ENCODE measurements at regions not wholly inside any gene's neighbourhood (a gene's known extent, or its start where the extent isn't known, plus 50 kb on each side); places are given as distances from the start of the nearest gene placed in this dataset.

DNA sequence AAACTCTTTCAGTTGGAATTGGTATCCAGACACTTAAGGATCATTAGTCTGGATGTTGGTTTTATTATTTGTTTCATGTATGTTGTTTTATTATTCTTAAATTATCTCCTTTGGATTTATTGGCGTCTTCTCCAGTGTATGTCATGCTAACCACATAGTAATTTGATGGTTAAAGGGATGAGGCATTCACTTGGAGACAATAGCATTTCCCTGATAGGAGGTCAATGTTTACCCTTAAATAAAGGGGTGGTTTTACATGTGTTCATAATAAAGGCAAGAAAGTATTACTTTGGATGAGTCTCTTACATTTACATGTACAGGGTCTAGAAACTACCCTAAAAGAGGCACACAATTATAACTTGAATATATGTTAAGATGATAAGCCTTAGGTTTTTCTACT, 51.2 kb upstream of the RNF144B start:
- H3K36me3 ChIP-seq (ENCODE audit: insufficient read depth, low read length, poor library complexity, severe bottlenecking), result no peaks in the 10 kb centered on the region
- no peak overlapping the region for H3K27ac ChIP-seq (ENCODE audit: low read depth, low read length, poor library complexity, severe bottlenecking)
- H3K27me3 ChIP-seq (replicated peaks; ENCODE audit: insufficient read depth, low read depth, low read length, poor library complexity), result no peaks in the 10 kb centered on the region
- BruUV-seq (replicated peaks), result no TSS peak
- no peaks in the 10 kb centered on the region for H3K9me3 ChIP-seq (ENCODE audit: low read depth, low read length, poor library complexity, severe bottlenecking)
- no peak for DNase-seq (ENCODE audit: low spot score)
- no peaks in the 10 kb centered on the region for H3K4me1 ChIP-seq (ENCODE audit: insufficient read depth, low read length, poor library complexity, severe bottlenecking)
- TF ChIP-seq EZH2 (IDR thresholded peaks at IDR 0.05; ENCODE audit: borderline replicate concordance, low read depth, low read length, poor library complexity, severe bottlenecking), result no peak
- H3K4me3 ChIP-seq (ENCODE audit: low read depth, low read length, poor library complexity, severe bottlenecking), result no peak overlapping the region
- POLR2A ChIA-PET (ENCODE audit: low non-redundant PET), result no interaction called here
- intact Hi-C loops (cut with micrococcal nuclease; ENCODE audit: unreplicated experiment), result no loop called here
- CTCF ChIA-PET, result no interaction called here

DNA sequence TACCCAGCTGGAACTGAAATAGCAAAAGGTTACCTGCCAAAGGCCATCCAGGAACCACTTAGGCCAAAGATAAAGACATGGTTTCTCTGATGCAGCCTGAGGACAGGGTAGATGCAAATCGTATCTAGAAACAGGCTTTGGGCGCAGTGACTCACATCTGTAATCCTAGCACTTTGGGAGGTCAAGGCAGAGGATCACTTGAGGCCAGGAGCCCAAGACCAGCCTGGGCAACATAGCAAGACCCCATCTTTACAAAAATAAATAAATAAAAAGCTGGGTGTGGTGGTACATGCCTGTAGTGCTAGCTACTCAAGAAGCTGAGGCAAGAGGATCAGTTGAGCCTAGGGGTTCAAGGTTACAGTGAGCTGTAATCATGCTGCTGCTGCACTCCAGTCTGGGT, 52.9 kb upstream of the RNF144B start:
- Histone ChIP-seq H3K36me3 (ENCODE audit: insufficient read depth, low read length, poor library complexity, severe bottlenecking) (no peaks in the 10 kb centered on the region), H3K27me3 (replicated peaks; ENCODE audit: insufficient read depth, low read depth, low read length, poor library complexity) (no peaks in the 10 kb centered on the region), H3K9me3 (ENCODE audit: low read depth, low read length, poor library complexity, severe bottlenecking) (no peaks in the 10 kb centered on the region), H3K4me3 (ENCODE audit: low read depth, low read length, poor library complexity, severe bottlenecking) (no peak overlapping the region), H3K27ac (ENCODE audit: low read depth, low read length, poor library complexity, severe bottlenecking) (no peak overlapping the region), H3K4me1 (ENCODE audit: insufficient read depth, low read length, poor library complexity, severe bottlenecking) (peaks cover 5% of the 10 kb centered on the region)
- TF ChIP-seq, protein P1, sequence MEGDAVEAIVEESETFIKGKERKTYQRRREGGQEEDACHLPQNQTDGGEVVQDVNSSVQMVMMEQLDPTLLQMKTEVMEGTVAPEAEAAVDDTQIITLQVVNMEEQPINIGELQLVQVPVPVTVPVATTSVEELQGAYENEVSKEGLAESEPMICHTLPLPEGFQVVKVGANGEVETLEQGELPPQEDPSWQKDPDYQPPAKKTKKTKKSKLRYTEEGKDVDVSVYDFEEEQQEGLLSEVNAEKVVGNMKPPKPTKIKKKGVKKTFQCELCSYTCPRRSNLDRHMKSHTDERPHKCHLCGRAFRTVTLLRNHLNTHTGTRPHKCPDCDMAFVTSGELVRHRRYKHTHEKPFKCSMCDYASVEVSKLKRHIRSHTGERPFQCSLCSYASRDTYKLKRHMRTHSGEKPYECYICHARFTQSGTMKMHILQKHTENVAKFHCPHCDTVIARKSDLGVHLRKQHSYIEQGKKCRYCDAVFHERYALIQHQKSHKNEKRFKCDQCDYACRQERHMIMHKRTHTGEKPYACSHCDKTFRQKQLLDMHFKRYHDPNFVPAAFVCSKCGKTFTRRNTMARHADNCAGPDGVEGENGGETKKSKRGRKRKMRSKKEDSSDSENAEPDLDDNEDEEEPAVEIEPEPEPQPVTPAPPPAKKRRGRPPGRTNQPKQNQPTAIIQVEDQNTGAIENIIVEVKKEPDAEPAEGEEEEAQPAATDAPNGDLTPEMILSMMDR (conservative IDR thresholded peaks at IDR 0.05; ENCODE audit: low read depth, low read length), result no peak
- no peak for TF ChIP-seq EZH2 (IDR thresholded peaks at IDR 0.05; ENCODE audit: borderline replicate concordance, low read depth, low read length, poor library complexity, severe bottlenecking)
- BruUV-seq (replicated peaks), result no TSS peak
- CTCF ChIA-PET, result no interaction called here
- no peak for DNase-seq (ENCODE audit: low spot score)
- intact Hi-C loops (cut with micrococcal nuclease; ENCODE audit: unreplicated experiment), result no loop called here
- POLR2A ChIA-PET (ENCODE audit: low non-redundant PET), result no interaction called here

DNA sequence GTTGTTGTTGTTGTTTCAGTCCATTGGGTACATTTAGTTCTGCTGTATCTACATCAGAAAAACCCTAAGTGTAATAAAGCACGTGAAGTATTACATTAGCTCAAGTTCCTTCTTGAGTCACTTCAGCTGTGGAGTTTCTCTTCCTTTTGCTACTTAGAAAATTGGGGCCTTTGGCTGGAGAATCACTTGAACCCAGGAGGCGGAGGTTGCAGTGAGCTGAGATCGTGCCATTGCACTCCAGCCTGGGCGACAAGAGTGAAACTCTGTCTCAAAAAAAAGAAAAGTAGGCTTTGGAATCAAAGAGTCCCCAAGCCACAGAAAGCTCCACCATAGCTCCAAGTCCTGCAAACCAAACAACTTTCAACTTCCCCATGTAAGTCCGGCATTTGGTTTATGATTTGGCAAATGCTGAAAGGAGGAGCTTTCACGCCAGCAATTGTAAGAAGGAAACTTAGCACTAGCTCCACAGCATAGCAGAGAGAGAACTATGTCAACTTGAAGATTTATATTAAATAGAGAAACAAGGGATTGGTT, 56.5 kb upstream of the RNF144B start:
- Histone ChIP-seq H3K27ac (ENCODE audit: low read depth, low read length, poor library complexity, severe bottlenecking) (no peak overlapping the region), H3K4me1 (ENCODE audit: insufficient read depth, low read length, poor library complexity, severe bottlenecking) (peaks cover 13% of the 10 kb centered on the region), H3K27me3 (replicated peaks; ENCODE audit: insufficient read depth, low read depth, low read length, poor library complexity) (no peaks in the 10 kb centered on the region), H3K36me3 (ENCODE audit: insufficient read depth, low read length, poor library complexity, severe bottlenecking) (no peaks in the 10 kb centered on the region), H3K4me3 (ENCODE audit: low read depth, low read length, poor library complexity, severe bottlenecking) (no peak overlapping the region), H3K9me3 (ENCODE audit: low read depth, low read length, poor library complexity, severe bottlenecking) (no peaks in the 10 kb centered on the region)
- POLR2A ChIA-PET (ENCODE audit: low non-redundant PET), result no interaction called here
- no peak for TF ChIP-seq EZH2 (IDR thresholded peaks at IDR 0.05; ENCODE audit: borderline replicate concordance, low read depth, low read length, poor library complexity, severe bottlenecking)
- TF ChIP-seq, protein P1 (conservative IDR thresholded peaks at IDR 0.05; ENCODE audit: low read depth, low read length), result no peak
- no peak for DNase-seq (ENCODE audit: low spot score)
- intact Hi-C loops (cut with micrococcal nuclease; ENCODE audit: unreplicated experiment), result no loop called here
- CTCF ChIA-PET, result no interaction called here
- no TSS peak for BruUV-seq (replicated peaks)

DNA sequence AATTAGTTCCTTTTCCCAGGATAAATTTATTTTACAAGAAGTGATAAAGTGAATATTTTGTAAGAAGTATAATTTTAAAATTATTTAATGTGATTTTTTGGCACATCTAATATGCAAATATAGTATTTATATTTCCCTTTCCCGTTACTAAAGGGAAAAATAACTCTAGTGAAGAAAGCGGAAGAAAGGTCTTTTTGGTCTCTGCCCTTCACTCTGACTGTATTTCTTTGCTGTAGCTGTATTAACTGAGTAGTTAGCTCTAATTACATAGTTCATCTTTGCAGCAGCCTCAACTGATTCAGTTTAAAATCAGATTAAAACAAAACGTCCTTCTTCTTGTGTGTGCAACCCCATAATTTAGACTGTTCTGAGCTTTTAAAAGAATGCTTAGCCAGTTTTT, 57.4 kb upstream of the RNF144B start:
- H3K4me3 ChIP-seq (ENCODE audit: low read depth, low read length, poor library complexity, severe bottlenecking), result no peak overlapping the region
- CTCF ChIA-PET, result no interaction called here
- no peak overlapping the region for H3K27ac ChIP-seq (ENCODE audit: low read depth, low read length, poor library complexity, severe bottlenecking)
- intact Hi-C loops (cut with micrococcal nuclease; ENCODE audit: unreplicated experiment), result loop anchor here (10.0 kb wide), 2 partner anchors 405 to 1725 kb away; no protein-coding TSS in a partner anchor
- TF ChIP-seq, protein P1 (conservative IDR thresholded peaks at IDR 0.05; ENCODE audit: low read depth, low read length), result no peak
- TF ChIP-seq EZH2 (IDR thresholded peaks at IDR 0.05; ENCODE audit: borderline replicate concordance, low read depth, low read length, poor library complexity, severe bottlenecking), result no peak
- BruUV-seq (replicated peaks), result no TSS peak
- H3K9me3 ChIP-seq (ENCODE audit: low read depth, low read length, poor library complexity, severe bottlenecking), result no peaks in the 10 kb centered on the region
- POLR2A ChIA-PET (ENCODE audit: low non-redundant PET), result no interaction called here
- H3K4me1 ChIP-seq (ENCODE audit: insufficient read depth, low read length, poor library complexity, severe bottlenecking), result peaks cover 13% of the 10 kb centered on the region
- no peak for DNase-seq (ENCODE audit: low spot score)
- H3K27me3 ChIP-seq (replicated peaks; ENCODE audit: insufficient read depth, low read depth, low read length, poor library complexity), result no peaks in the 10 kb centered on the region
- no peaks in the 10 kb centered on the region for H3K36me3 ChIP-seq (ENCODE audit: insufficient read depth, low read length, poor library complexity, severe bottlenecking)
